GM12878 (cell line): ENCODE measurements at regions not wholly inside any gene's neighbourhood (a gene's known extent, or its start where the extent isn't known, plus 50 kb on each side); places are given as distances from the start of the nearest gene placed in this dataset.

ENCODE experiments used
- EGR1 ChIP-seq, 2 experiments: IDR thresholded peaks; 1 replicate in 1 of 2; 2 replicates in 1 of 2; pipeline ENCODE4 v1.6.1; 2011 to 2012; ENCODE audit warnings: low read depth in 2 of 2, low read length in 2 of 2, borderline replicate concordance in 1 of 2, mild to moderate bottlenecking in 1 of 2, moderate library complexity in 1 of 2
- HSF1 ChIP-seq: fragments of 150-350 bp; IDR thresholded peaks from 2 replicates; pipeline ENCODE4 v1.6.1; 2014; ENCODE audit warnings: mild to moderate bottlenecking, low read depth, low read length
- IKZF1 ChIP-seq: fragments of 450-650 bp; conservative IDR thresholded peaks from 2 replicates; pipeline ENCODE4 v1.6.1; 2017; ENCODE audit warnings: antibody characterized with exemption, mild to moderate bottlenecking
- POLR2A ChIP-seq: IDR thresholded peaks from 2 replicates; pipeline ENCODE4 v1.6.1; 2011; ENCODE audit warnings: low read depth, mild to moderate bottlenecking, low read length
- POLR2AphosphoS5 ChIP-seq: IDR thresholded peaks from 2 replicates; pipeline ENCODE4 v1.6.1; 2011; ENCODE audit warnings: mild to moderate bottlenecking, low read length, inconsistent platforms
- RCOR1 ChIP-seq: conservative IDR thresholded peaks from 2 replicates; pipeline ENCODE4 v1.6.1; 2012; ENCODE audit warnings: low read depth, low read length, improper control_type of control experiment
- RELB ChIP-seq: fragments of 450-650 bp; IDR thresholded peaks from 2 replicates; pipeline ENCODE4 v1.6.1; 2017; ENCODE audit warnings: low read depth, mild to moderate bottlenecking, moderate library complexity
- SMAD5 ChIP-seq: IDR thresholded peaks from 2 replicates; pipeline ENCODE4 v1.6.1; 2016; ENCODE audit warnings: antibody characterized with exemption, low read depth
- SP1 ChIP-seq: IDR thresholded peaks from one replicate; pipeline ENCODE4 v1.6.1; 2011; ENCODE audit warnings: low read depth, low read length
- ZNF592 ChIP-seq: fragments of 450-650 bp; IDR thresholded peaks from 2 replicates; pipeline ENCODE4 v1.6.1; 2017; ENCODE audit warnings: mild to moderate bottlenecking, moderate library complexity

GRCh38 chr10:3346851-3347250 lies 174.3 kb upstream of the PITRM1 start (continued):
- TF ChIP-seq ZNF592 (no peak), IKZF1 (no peak), POLR2A (no peak), RCOR1 (no peak), RELB (no peak), SMAD5 (no peak), SP1 (no peak), EGR1 (IDR thresholded peaks at IDR 0.05; ENCODE audit: borderline replicate concordance in 1 of 2, low read depth in 2 of 2, low read length in 2 of 2) (no peak), HSF1 (no peak), POLR2AphosphoS5 (no peak)
